H1 (cell line): ENCODE measurements at regions not wholly inside any gene's neighbourhood (a gene's known extent, or its start where the extent isn't known, plus 50 kb on each side); places are given as distances from the start of the nearest gene placed in this dataset.

ENCODE experiments used
- BACH1 ChIP-seq: IDR thresholded peaks from 2 replicates; pipeline ENCODE4 v1.6.1; 2012; ENCODE audit warnings: low read length, improper control_type of control experiment
- CREB1 ChIP-seq: IDR thresholded peaks from 2 replicates; pipeline ENCODE4 v1.6.1; 2012; ENCODE audit warnings: inconsistent platforms
- CTBP2 ChIP-seq: IDR thresholded peaks from 2 replicates; pipeline ENCODE4 v1.7.0; 2011; ENCODE audit warnings: borderline replicate concordance, mild to moderate bottlenecking, moderate library complexity, mixed read lengths, low read length; ENCODE audit not compliant: insufficient read depth, insufficient read length

- TF ChIP-seq BACH1 (no peak), CTBP2 (no peak), CREB1 (no peak)
Measured at GRCh38 chr3:43191116-43191515, 85.2 kb upstream of the POMGNT2 start (continued).
